GM18498 (cell line): ENCODE measurements at regions not wholly inside any gene's neighbourhood (a gene's known extent, or its start where the extent isn't known, plus 50 kb on each side); places are given as distances from the start of the nearest gene placed in this dataset.

Experiments used
- ATAC-seq: cut with Tn5 transposase; IDR thresholded peaks from one replicate; pipeline ENCODE4 v1.9.1; 2021; ENCODE audit warnings: mild to moderate bottlenecking, moderate library complexity; ENCODE audit not compliant: unreplicated experiment

GRCh38 chr1:75984781-75985180, 52.6 kb upstream of the ASB17 start:
- ATAC-seq, result no peak

GRCh38 chr1:75985827-75986226, 53.6 kb upstream of the ASB17 start:
- ATAC-seq, result peak; percentile 74

- no peak for ATAC-seq
Observed at GRCh38 chr1:75986478-75986877, 54.3 kb upstream of the ASB17 start.

- ATAC-seq, result no peak
Observed at GRCh38 chr1:75989121-75989520, 56.9 kb upstream of the ASB17 start.

GRCh38 chr1:75990686-75991085, 58.5 kb upstream of the ASB17 start:
- ATAC-seq, result no peak

- ATAC-seq, result peak; percentile 87
Observed at GRCh38 chr1:75991497-75992114, 59.4 kb upstream of the ASB17 start.

- no peak for ATAC-seq
Observed at GRCh38 chr1:75992312-75992711, 60.1 kb upstream of the ASB17 start.

DNA sequence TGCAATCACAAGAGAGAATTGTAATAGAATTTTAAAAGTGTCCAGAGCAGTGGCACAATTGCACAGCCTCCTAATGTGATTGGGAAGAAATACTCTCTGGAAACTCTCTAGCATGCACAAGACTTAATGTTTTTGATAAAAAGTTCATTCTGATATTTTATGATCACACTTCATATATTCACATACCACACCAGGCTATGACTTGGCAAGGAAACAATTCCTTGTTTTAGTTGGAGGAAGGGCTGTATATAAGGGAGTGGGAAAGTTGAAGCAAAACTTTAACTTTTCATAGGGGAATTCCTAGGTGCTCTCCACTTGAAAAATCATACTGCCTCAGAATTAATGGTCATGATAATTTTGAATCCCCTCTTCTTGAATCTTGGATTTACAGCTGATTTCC, 61.5 kb upstream of the ASB17 start:
- ATAC-seq, result no peak

DNA sequence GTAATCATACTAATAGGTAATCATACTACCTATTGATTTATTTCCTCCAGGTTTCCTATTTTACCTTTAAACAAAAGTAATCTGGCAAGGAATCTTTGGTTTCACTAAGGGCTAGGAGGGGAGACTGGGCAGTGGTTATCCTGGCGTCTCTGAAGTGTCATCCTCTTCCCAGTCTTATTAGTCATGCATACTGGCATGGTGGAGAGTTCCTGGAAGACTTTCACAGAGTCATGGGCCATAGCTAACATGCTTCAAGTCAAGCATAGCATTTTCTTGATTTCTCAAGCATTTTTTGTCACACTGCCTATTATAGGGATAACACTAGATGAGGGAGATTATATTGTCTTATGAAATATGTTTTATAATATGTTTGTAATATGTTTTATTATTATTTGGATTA, 64.0 kb upstream of the ASB17 start:
- ATAC-seq, result no peak

- ATAC-seq, result no peak
Observed at GRCh38 chr1:75999034-75999433, 66.8 kb upstream of the ASB17 start.

GRCh38 chr1:76003946-76004345, 70.6 kb upstream of the ST6GALNAC3 start:
- ATAC-seq, result no peak

DNA sequence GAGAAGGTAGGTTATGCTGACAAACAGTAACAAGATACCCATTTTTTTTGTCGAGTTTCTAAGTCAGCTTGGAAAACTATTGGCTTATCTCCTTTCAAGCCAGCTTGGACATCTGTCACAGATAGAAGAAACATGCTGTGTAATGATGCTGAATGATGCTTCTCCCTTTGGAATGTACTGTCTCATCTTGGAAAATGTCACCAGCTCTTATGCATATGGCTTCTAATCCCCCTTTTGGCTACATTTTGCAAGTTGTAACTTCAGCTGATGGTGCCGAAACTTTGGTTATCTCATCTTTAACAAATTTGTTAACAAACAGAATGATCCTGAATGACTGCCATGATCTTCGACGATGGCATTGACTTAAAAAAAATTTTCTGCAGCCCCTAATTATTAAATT, 68.8 kb upstream of the ST6GALNAC3 start:
- no peak for ATAC-seq

- no peak for ATAC-seq
Observed at GRCh38 chr1:76006234-76006633, 68.3 kb upstream of the ST6GALNAC3 start.

DNA sequence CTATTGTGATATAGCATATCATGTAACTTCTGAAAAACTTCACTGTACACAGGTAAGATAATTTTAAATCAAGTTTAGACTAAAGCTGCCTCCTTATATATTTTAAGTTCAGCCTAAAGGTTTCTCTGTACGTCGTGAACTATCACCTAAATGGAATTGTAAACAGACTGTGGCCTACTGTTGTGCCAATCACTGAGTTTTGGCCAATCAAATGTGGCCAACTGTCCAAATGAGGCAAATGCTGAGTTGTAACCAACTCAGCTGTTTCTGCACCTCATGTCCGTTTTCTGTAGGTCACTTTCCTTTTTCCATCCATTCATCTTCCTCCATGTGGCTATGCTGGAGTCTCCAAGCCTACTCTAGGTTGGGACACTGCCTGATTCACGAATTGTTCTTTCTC, 63.7 kb upstream of the ST6GALNAC3 start:
- ATAC-seq, result no peak

DNA sequence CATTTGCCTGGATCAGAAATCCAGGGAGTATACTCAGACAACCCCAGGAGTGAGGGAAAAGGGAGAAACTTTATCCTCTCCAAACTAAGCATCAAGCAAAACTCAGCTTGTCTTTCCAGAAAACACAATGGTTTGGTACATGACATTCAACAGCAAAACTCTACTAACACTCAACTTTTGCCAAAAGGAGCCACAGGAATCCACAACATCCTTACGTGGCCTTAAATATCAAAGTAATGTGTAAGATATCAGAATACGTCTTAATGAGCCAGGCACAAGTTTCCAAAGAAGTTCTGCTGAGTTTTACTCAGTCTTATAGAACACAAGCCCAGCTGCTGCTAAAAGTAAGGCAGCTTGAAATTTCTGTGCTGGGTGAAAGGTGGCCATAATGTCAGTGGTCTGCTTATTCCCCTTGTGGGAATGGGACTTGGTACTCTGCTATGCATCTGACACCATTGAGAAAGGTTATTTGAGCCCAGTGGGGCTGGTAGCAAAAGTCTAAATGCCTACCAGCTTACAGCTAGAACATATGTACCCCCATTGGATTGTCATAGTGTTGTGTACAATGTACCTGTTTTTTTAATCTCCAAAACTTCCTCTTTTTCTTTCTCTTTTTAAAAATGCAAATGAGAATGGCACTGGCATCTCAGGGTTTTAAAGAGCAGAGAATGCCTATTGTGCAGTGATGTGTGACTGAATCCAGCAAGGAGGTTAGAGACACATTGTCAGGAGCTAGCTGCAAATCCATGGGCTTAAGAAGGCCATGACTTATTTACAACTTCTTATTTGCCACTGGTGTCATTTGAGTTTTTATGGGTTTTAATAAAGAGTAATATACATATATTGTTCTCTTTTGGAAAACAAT, 62.0 kb upstream of the ST6GALNAC3 start:
- no peak for ATAC-seq

DNA sequence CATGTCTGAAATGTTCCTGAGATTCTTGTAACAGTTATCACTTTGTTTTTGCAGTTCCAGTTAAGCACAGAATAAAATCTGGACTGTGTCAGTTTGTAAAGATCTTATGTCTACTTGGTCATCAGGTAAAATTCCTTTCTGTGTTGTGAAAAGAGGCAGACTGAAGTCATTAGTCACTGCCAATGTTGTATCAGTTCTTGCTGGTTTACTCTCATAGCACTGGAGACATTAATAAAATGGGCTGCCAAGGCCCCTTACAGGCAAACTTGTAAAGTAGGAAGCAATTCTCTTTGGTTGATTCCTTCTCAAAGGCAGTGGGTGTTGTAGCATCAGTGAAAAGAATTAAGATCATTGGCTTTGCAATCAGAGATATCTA, 61.4 kb upstream of the ST6GALNAC3 start:
- ATAC-seq, result no peak

DNA sequence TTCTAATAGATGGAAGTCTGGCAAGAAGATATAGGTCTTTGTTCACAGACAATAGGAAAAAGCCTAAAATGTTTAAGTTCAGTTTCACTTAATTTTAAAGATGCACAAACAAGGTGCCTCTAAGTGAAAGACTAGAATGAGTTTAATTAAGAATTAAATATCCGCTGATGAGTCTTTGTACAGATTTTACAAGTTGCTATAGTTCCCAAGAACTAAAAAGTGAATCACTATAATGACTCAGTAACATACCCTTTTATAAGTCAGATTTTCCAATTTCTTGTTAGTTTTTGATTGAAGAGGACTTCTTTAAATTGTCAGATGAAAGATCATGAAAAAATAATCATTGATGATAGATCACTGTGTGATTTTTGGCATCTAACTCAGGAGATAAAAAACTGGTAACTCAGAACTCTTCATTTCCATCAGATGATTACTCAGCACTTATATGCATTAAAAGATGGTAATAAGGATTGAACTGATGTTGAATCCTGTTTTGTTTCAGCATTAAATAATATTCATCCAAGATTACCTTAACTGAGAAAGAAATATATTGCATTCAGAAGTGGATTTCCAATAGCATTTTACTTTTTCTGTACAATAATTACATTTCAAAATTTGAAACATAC, 59.0 kb upstream of the ST6GALNAC3 start:
- ATAC-seq, result no peak

GRCh38 chr1:76018045-76018444, 56.5 kb upstream of the ST6GALNAC3 start:
- ATAC-seq, result no peak

- no peak for ATAC-seq
Observed at GRCh38 chr1:76021846-76022245, 52.7 kb upstream of the ST6GALNAC3 start.

GRCh38 chr1:76023669-76024435, 50.7 kb upstream of the ST6GALNAC3 start:
- no peak for ATAC-seq
